ENCODE measurements at regions not wholly inside any gene's neighbourhood (a gene's known extent, or its start where the extent isn't known, plus 50 kb on each side); places are given as distances from the start of the nearest gene placed in this dataset.

GRCh38 chr21:35282944-35283343, 233.8 kb upstream of the RUNX1 start:
- TF ChIP-seq, protein P1, sequence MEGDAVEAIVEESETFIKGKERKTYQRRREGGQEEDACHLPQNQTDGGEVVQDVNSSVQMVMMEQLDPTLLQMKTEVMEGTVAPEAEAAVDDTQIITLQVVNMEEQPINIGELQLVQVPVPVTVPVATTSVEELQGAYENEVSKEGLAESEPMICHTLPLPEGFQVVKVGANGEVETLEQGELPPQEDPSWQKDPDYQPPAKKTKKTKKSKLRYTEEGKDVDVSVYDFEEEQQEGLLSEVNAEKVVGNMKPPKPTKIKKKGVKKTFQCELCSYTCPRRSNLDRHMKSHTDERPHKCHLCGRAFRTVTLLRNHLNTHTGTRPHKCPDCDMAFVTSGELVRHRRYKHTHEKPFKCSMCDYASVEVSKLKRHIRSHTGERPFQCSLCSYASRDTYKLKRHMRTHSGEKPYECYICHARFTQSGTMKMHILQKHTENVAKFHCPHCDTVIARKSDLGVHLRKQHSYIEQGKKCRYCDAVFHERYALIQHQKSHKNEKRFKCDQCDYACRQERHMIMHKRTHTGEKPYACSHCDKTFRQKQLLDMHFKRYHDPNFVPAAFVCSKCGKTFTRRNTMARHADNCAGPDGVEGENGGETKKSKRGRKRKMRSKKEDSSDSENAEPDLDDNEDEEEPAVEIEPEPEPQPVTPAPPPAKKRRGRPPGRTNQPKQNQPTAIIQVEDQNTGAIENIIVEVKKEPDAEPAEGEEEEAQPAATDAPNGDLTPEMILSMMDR (IDR thresholded peaks at IDR 0.05), result no peak
- no peak for TF ChIP-seq POLR2A (IDR thresholded peaks at IDR 0.05)
